ENCODE measurements at regions not wholly inside any gene's neighbourhood (a gene's known extent, or its start where the extent isn't known, plus 50 kb on each side); places are given as distances from the start of the nearest gene placed in this dataset.

DNA sequence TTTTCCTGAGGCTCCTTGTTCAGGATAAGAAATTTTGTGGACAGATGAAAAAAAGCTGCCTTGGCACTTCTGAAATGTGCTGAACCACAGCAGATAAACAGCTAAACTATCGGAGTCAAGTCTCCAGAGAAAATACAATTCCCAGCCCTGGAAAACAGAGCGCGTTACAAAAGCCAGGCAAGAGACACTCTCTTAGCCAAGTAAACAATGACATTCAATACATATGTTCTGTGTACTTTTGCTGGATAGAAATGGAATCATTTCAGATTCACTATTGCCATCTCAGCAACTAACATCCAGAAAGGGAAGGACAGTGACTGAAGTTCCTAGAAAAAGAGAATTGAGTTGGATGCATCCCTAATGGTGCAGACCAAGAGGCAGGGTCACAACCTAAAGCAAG is 196.8 kb upstream of the NRSN1 start:
- Histone ChIP-seq H3K79me2 (ENCODE audit: low read depth) (no peaks in the 10 kb centered on the region), H2AFZ (no peak overlapping the region), H3K4me3 (no peak overlapping the region), H3K9me2 (ENCODE audit: insufficient read depth) (no peaks in the 10 kb centered on the region), H4K20me1 (ENCODE audit: insufficient read depth) (no peaks in the 10 kb centered on the region), H3K36me3 (ENCODE audit: low read depth) (no peaks in the 10 kb centered on the region), H3K4me1 (replicated peaks; ENCODE audit: insufficient read depth) (no peaks in the 10 kb centered on the region), H3F3A (ENCODE audit: insufficient read depth, low read depth) (no peaks in the 10 kb centered on the region), H3K27ac (no peak overlapping the region), H3K27me3 (ENCODE audit: insufficient read depth, low read depth) (no peaks in the 10 kb centered on the region), H3K4me2 (no peak overlapping the region), H3K9me3 (ENCODE audit: insufficient read depth, low read depth) (no peaks in the 10 kb centered on the region)
- ChIA-PET CTCF (no interaction called here), POLR2A (ENCODE audit: unreplicated experiment) (no interaction called here)
- BruUV-seq (replicated peaks), result no TSS peak
- no peak for TF ChIP-seq EZH2 (IDR thresholded peaks at IDR 0.05; ENCODE audit: low read depth)
- TF ChIP-seq, protein P1, sequence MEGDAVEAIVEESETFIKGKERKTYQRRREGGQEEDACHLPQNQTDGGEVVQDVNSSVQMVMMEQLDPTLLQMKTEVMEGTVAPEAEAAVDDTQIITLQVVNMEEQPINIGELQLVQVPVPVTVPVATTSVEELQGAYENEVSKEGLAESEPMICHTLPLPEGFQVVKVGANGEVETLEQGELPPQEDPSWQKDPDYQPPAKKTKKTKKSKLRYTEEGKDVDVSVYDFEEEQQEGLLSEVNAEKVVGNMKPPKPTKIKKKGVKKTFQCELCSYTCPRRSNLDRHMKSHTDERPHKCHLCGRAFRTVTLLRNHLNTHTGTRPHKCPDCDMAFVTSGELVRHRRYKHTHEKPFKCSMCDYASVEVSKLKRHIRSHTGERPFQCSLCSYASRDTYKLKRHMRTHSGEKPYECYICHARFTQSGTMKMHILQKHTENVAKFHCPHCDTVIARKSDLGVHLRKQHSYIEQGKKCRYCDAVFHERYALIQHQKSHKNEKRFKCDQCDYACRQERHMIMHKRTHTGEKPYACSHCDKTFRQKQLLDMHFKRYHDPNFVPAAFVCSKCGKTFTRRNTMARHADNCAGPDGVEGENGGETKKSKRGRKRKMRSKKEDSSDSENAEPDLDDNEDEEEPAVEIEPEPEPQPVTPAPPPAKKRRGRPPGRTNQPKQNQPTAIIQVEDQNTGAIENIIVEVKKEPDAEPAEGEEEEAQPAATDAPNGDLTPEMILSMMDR (conservative IDR thresholded peaks at IDR 0.05), result no peak
- intact Hi-C loops (cut with micrococcal nuclease; ENCODE audit: unreplicated experiment), result no loop called here
- DNase-seq, result no peak

DNA sequence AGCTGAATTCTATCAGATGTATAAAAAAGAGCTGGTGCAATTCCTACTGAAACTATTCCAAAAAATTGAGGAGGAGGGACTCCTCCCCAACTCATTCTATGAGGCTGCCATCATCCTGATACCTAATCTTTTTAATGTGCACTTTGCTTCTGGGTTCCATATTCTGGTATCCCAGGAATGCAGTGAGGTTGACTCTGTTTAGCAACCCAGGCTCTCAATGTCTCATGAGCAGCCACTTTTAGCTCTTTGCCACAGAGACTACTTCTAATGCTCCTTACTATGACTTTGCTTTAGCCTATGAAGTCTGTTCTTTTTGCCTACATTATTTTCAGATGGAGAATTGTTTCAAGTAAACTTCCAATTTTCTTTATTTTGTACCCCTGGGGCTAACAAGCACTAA is 185.5 kb upstream of the NRSN1 start:
- DNase-seq, result no peak
- Histone ChIP-seq H4K20me1 (ENCODE audit: insufficient read depth) (no peaks in the 10 kb centered on the region), H3K27ac (no peak overlapping the region), H2AFZ (no peak overlapping the region), H3K9me3 (ENCODE audit: insufficient read depth, low read depth) (no peaks in the 10 kb centered on the region), H3K79me2 (ENCODE audit: low read depth) (no peaks in the 10 kb centered on the region), H3F3A (ENCODE audit: insufficient read depth, low read depth) (no peaks in the 10 kb centered on the region), H3K4me3 (no peak overlapping the region), H3K9me2 (ENCODE audit: insufficient read depth) (no peaks in the 10 kb centered on the region; the same call in 1 of the 2 replicates), H3K4me1 (replicated peaks; ENCODE audit: insufficient read depth) (no peaks in the 10 kb centered on the region), H3K4me2 (no peak overlapping the region), H3K36me3 (ENCODE audit: low read depth) (no peaks in the 10 kb centered on the region), H3K27me3 (ENCODE audit: insufficient read depth, low read depth) (no peaks in the 10 kb centered on the region)
- TF ChIP-seq EZH2 (IDR thresholded peaks at IDR 0.05; ENCODE audit: low read depth), result no peak
- TF ChIP-seq, protein P1 (conservative IDR thresholded peaks at IDR 0.05), result no peak
- ChIA-PET POLR2A (ENCODE audit: unreplicated experiment) (no interaction called here), CTCF (no interaction called here)
- no TSS peak for BruUV-seq (replicated peaks)
- intact Hi-C loops (cut with micrococcal nuclease; ENCODE audit: unreplicated experiment), result no loop called here

DNA sequence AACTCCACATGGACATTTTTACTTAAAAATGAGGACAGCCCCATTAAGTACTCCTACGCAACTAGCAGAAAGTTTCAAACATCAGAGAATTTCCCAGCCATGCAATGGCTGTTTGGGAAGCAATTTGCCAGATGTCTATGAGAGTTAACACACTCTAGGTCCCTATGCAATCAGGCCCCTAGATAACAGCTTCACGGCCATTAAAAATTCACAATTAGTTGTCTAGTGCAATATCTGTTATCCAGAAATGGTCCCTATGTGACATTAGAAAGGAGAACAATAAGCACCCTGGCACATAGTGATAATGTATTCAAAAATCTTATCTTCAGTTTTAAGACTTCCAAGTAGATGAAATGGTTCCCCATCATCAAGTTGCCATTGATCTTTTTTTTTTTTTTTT is 174.3 kb upstream of the NRSN1 start:
- no TSS peak for BruUV-seq (replicated peaks)
- CTCF ChIA-PET, result no interaction called here
- H3K9me3 ChIP-seq (ENCODE audit: insufficient read depth, low read depth), result no peaks in the 10 kb centered on the region

More for the DNA sequence above, 174.3 kb upstream of the NRSN1 start:
- TF ChIP-seq, protein P1 (conservative IDR thresholded peaks at IDR 0.05), result no peak
- no peak for TF ChIP-seq EZH2 (IDR thresholded peaks at IDR 0.05; ENCODE audit: low read depth)
- Histone ChIP-seq H3K9me2 (ENCODE audit: insufficient read depth) (no peaks in the 10 kb centered on the region), H3K27me3 (ENCODE audit: insufficient read depth, low read depth) (no peaks in the 10 kb centered on the region), H3K36me3 (ENCODE audit: low read depth) (no peaks in the 10 kb centered on the region), H3F3A (ENCODE audit: insufficient read depth, low read depth) (no peaks in the 10 kb centered on the region), H3K4me3 (no peak overlapping the region), H2AFZ (no peak overlapping the region), H3K4me1 (replicated peaks; ENCODE audit: insufficient read depth) (no peaks in the 10 kb centered on the region), H3K27ac (no peak overlapping the region), H3K4me2 (no peak overlapping the region), H3K79me2 (ENCODE audit: low read depth) (no peaks in the 10 kb centered on the region), H4K20me1 (ENCODE audit: insufficient read depth) (no peaks in the 10 kb centered on the region)
- intact Hi-C loops (cut with micrococcal nuclease; ENCODE audit: unreplicated experiment), result no loop called here
- no peak for DNase-seq
- POLR2A ChIA-PET (ENCODE audit: unreplicated experiment), result no interaction called here
